OCI-LY3 (cell line): ENCODE measurements at regions not wholly inside any gene's neighbourhood (a gene's known extent, or its start where the extent isn't known, plus 50 kb on each side); places are given as distances from the start of the nearest gene placed in this dataset.
"Not testable (repeated sequence)": the region's sequence is repeated elsewhere in the genome, so short reads cannot be mapped to it uniquely, and the experiment has no call there.

Source experiments
- H2AFZ ChIP-seq: fragments of 200-600, 300-600 bp; shearing (Covaris generic); 2 replicates; pipeline ENCODE4 v1.6.0; 2014; ENCODE audit warnings: antibody characterized with exemption, low read depth, low read length
- H3K27ac ChIP-seq: fragments of 200-600, 300-600 bp; sonication (generic); 2 replicates; pipeline ENCODE4 v1.5.1; 2014; ENCODE audit warnings: mild to moderate bottlenecking, low read length, moderate library complexity, mixed read lengths
- H3K27me3 ChIP-seq: fragments of 200-600, 300-600 bp; sonication (generic); 2 replicates; pipeline ENCODE4 v1.6.1; 2014; ENCODE audit warnings: low read depth, low read length, mixed read lengths
- H3K36me3 ChIP-seq: fragments of 200-600, 300-600 bp; sonication (generic); replicated peaks from 2 replicates; pipeline ENCODE3; 2014; ENCODE audit warnings: low read depth, low read length, mixed read lengths
- H3K4me1 ChIP-seq: fragments of 300-600, 200-600 bp; sonication (generic); 2 replicates; pipeline ENCODE4 v1.6.1; 2014; ENCODE audit warnings: low read length, mixed read lengths
- H3K4me2 ChIP-seq: fragments of 200-600, 300-600 bp; sonication (generic); 2 replicates; pipeline ENCODE4 v1.6.1; 2014; ENCODE audit warnings: low read length, mixed read lengths
- H3K4me3 ChIP-seq: fragments of 300-600, 200-600 bp; sonication (generic); 2 replicates; pipeline ENCODE4 v1.5.1; 2014; ENCODE audit warnings: antibody characterized with exemption, mild to moderate bottlenecking, low read length, moderate library complexity
- H3K79me2 ChIP-seq: fragments of 300-600, 200-600 bp; shearing (Covaris generic); 2 replicates; pipeline ENCODE4 v1.6.1; 2014; ENCODE audit warnings: mild to moderate bottlenecking, low read length, mixed read lengths
- H3K9ac ChIP-seq: fragments of 300-600, 200-600 bp; shearing (Covaris generic); 2 replicates; pipeline ENCODE4 v1.6.0; 2014; ENCODE audit warnings: mild to moderate bottlenecking, low read length, moderate library complexity
- H3K9me3 ChIP-seq: fragments of 200-600, 300-600 bp; shearing (Covaris generic); 2 replicates; pipeline ENCODE4 v1.6.1; 2014; ENCODE audit warnings: low read length, mixed read lengths; ENCODE audit not compliant: insufficient read depth
- H4K20me1 ChIP-seq: fragments of 200-600, 300-600 bp; sonication (generic); 2 replicates; pipeline ENCODE4 v1.6.1; 2016; ENCODE audit warnings: low read length, mixed read lengths; ENCODE audit not compliant: insufficient read depth
- EZH2phosphoT487 ChIP-seq: fragments of 200-600 bp; shearing (Covaris generic); IDR thresholded peaks from 2 replicates; pipeline ENCODE4 v1.6.1; 2018; ENCODE audit warnings: antibody characterized with exemption, mixed run types, low read depth
- TF ChIP-seq, protein P1 (sequence below): fragments of 200-600, 300-600 bp; sonication (generic); IDR thresholded peaks from 2 replicates; pipeline ENCODE4 v1.5.1; 2014; ENCODE audit warnings: antibody characterized with exemption, low read length, low read depth

DNA sequence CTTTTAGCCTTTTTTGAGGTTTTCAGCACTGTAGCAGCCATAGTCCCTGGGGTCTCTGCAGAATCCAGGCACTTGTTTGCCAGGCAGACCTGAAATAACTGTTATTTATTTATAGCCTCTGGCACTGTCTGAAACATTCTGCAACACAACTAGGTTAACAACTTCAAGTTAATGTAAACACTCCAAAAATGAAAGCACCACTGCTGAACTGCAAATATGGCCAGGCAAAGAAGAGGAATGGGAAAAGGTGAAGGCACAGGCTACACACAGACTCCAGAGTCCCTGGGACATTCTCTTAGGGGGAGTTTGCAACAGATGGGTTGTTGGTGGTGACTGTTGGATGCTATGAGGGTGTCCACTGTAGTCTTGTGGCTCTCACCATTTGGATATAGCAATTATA, 369.0 kb downstream of the MAT2B start:
- Histone ChIP-seq H3K79me2 (no peaks in the 10 kb centered on the region), H4K20me1 (no peaks in the 10 kb centered on the region), H3K9me3 (no peaks in the 10 kb centered on the region), H3K27ac (no peak overlapping the region), H3K9ac (no peak overlapping the region), H3K36me3 (no peaks in the 10 kb centered on the region), H3K4me2 (no peak overlapping the region), H2AFZ (no peak overlapping the region), H3K4me3 (no peak overlapping the region), H3K27me3 (no peaks in the 10 kb centered on the region), H3K4me1 (no peaks in the 10 kb centered on the region)
- no peak for TF ChIP-seq EZH2phosphoT487
- TF ChIP-seq, protein P1, sequence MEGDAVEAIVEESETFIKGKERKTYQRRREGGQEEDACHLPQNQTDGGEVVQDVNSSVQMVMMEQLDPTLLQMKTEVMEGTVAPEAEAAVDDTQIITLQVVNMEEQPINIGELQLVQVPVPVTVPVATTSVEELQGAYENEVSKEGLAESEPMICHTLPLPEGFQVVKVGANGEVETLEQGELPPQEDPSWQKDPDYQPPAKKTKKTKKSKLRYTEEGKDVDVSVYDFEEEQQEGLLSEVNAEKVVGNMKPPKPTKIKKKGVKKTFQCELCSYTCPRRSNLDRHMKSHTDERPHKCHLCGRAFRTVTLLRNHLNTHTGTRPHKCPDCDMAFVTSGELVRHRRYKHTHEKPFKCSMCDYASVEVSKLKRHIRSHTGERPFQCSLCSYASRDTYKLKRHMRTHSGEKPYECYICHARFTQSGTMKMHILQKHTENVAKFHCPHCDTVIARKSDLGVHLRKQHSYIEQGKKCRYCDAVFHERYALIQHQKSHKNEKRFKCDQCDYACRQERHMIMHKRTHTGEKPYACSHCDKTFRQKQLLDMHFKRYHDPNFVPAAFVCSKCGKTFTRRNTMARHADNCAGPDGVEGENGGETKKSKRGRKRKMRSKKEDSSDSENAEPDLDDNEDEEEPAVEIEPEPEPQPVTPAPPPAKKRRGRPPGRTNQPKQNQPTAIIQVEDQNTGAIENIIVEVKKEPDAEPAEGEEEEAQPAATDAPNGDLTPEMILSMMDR, result no peak

DNA sequence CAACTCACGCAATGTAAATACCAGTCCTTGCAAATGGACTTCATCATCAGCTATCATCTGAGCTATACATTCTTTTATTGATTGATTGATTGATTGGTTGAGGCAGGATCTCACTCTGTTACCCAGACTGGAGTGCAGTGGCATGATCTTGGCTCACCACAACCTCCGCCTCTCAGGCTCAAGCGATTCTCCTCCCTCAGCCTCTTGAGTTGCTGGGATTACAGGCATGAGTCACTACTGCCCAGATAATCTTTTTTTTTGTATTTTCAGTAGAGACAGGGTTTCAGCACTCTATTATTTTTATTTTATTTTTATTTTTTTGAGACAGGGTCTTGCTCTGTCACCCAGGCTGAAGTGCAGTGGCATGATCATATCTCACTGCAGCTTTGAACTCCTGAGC, 369.5 kb downstream of the MAT2B start:
- H3K9me3 ChIP-seq, H2AFZ ChIP-seq, H3K27ac ChIP-seq, H3K36me3 ChIP-seq, H3K4me2 ChIP-seq, H3K9ac ChIP-seq, H3K4me1 ChIP-seq, H3K4me3 ChIP-seq, H3K27me3 ChIP-seq, H4K20me1 ChIP-seq, H3K79me2 ChIP-seq: not testable (repeated sequence)

DNA sequence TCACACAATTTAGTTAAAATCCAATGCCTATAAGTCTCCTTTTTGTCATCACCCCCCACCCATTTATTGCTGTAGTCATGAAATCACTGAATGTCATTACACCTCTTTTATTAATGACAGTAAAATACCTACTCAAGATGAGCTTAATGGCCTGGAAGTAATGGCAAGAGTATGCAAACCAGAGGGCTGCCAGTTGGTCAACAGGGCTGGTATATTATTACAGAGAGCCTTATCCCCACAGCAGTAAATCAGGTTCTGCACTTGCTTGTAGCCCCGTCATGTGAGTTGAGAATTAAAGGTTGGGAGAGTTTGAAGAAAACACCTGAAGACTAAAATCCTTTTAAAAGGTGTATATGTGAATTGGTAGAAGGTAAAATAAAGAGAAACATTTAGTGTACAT, 372.4 kb downstream of the MAT2B start:
- Histone ChIP-seq H3K4me2 (no peak overlapping the region), H3K4me1 (no peaks in the 10 kb centered on the region), H3K79me2 (no peaks in the 10 kb centered on the region), H4K20me1 (no peaks in the 10 kb centered on the region), H3K27ac (no peak overlapping the region), H3K27me3 (no peaks in the 10 kb centered on the region), H2AFZ (no peak overlapping the region), H3K9ac (no peak overlapping the region), H3K36me3 (no peaks in the 10 kb centered on the region), H3K4me3 (no peak overlapping the region), H3K9me3 (no peaks in the 10 kb centered on the region)
- TF ChIP-seq, protein P1, result no peak
- no peak for TF ChIP-seq EZH2phosphoT487

DNA sequence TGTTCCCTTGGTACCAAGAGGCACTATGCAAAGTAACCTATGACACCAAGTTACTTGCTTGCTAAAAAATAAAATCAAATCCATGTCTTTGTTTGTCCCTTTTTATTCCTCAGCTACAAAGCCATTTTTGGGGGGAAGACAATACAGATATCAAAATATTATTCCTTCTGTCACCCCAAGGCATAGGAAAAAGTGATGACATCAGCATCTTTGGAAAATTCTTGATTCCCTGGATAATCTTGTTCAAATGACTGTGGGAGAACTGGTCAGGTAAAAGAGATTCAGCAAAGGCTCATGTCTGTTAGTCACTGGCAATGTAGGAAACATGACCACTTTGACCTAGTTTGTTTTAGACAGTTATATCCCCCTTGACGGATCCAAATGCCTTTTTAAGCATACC, 373.1 kb downstream of the MAT2B start:
- Histone ChIP-seq H3K4me3 (no peak overlapping the region), H3K9ac (no peak overlapping the region), H2AFZ (no peak overlapping the region), H3K27ac (no peak overlapping the region), H3K4me1 (no peaks in the 10 kb centered on the region), H3K4me2 (no peak overlapping the region), H3K36me3 (no peaks in the 10 kb centered on the region), H4K20me1 (no peaks in the 10 kb centered on the region), H3K9me3 (no peaks in the 10 kb centered on the region), H3K27me3 (no peaks in the 10 kb centered on the region), H3K79me2 (no peaks in the 10 kb centered on the region)
- TF ChIP-seq, protein P1, result no peak
- no peak for TF ChIP-seq EZH2phosphoT487

DNA sequence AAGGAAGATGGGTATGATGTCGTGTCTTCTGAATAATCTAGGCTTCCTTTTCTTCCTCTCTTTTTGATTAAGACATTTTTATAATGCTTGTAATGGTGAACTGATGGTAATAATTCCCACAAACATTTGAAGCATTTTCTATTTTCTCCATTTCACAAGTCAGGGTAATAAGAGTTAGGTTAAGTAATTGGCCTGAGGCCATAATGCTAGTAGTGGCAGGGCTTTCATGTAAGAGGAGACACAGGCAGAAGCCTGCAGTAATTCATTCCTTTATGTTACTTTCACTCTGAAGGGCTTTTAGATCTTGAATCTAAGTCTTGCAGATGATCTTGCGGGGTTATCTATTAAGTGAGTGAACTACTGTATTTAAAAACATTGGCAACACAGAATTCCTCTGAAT, 374.9 kb downstream of the MAT2B start:
- no peaks in the 10 kb centered on the region for H3K9me3 ChIP-seq
- TF ChIP-seq, protein P1, result no peak
- no peak for TF ChIP-seq EZH2phosphoT487
- H4K20me1 ChIP-seq, result no peaks in the 10 kb centered on the region

More for the DNA sequence above, 374.9 kb downstream of the MAT2B start:
- Histone ChIP-seq H3K79me2 (no peaks in the 10 kb centered on the region), H3K4me2 (no peak overlapping the region), H3K36me3 (no peaks in the 10 kb centered on the region), H3K9ac (no peak overlapping the region), H3K27me3 (no peaks in the 10 kb centered on the region), H2AFZ (no peak overlapping the region), H3K4me3 (no peak overlapping the region), H3K4me1 (no peaks in the 10 kb centered on the region), H3K27ac (no peak overlapping the region)
